NB4 (cell line): ENCODE measurements at regions not wholly inside any gene's neighbourhood (a gene's known extent, or its start where the extent isn't known, plus 50 kb on each side); places are given as distances from the start of the nearest gene placed in this dataset.

Experiments
- POLR2A ChIP-seq: IDR thresholded peaks from 2 replicates; pipeline ENCODE4 v1.6.1; 2011; ENCODE audit warnings: mild to moderate bottlenecking; ENCODE audit not compliant: insufficient read length; ENCODE audit errors: extremely low read depth
- TF ChIP-seq, protein P1 (sequence below): IDR thresholded peaks from one replicate; pipeline ENCODE4 v1.5.1; 2012; ENCODE audit warnings: low read depth, low read length

DNA sequence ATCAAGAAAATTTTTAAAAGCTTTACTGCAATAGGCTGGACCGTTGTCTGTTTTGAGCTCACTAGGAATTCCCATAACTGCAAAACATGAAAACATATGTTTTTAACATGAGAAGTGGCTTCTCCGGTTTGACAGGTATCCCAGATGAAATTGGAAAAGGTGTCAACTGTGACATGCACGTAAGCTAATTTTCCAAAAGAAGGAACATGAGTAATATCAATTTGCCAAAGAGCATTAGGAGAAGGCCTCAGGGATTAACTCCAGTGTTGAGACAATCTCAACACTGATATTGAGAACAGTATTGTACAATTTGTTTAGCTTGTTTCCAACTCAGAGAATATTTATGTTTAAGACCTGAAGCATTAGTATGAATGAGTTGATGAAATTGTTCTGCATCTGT is 215.5 kb upstream of the KCNN2 start:
- TF ChIP-seq, protein P1, sequence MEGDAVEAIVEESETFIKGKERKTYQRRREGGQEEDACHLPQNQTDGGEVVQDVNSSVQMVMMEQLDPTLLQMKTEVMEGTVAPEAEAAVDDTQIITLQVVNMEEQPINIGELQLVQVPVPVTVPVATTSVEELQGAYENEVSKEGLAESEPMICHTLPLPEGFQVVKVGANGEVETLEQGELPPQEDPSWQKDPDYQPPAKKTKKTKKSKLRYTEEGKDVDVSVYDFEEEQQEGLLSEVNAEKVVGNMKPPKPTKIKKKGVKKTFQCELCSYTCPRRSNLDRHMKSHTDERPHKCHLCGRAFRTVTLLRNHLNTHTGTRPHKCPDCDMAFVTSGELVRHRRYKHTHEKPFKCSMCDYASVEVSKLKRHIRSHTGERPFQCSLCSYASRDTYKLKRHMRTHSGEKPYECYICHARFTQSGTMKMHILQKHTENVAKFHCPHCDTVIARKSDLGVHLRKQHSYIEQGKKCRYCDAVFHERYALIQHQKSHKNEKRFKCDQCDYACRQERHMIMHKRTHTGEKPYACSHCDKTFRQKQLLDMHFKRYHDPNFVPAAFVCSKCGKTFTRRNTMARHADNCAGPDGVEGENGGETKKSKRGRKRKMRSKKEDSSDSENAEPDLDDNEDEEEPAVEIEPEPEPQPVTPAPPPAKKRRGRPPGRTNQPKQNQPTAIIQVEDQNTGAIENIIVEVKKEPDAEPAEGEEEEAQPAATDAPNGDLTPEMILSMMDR: no peak
- TF ChIP-seq POLR2A: no peak
